ENCODE measurements at regions not wholly inside any gene's neighbourhood (a gene's known extent, or its start where the extent isn't known, plus 50 kb on each side); places are given as distances from the start of the nearest gene placed in this dataset.

- no TSS peak for BruUV-seq (replicated peaks)
- no peaks in the 10 kb centered on the region for H3K79me2 ChIP-seq (ENCODE audit: insufficient read depth, low read length)
- no peaks in the 10 kb centered on the region for H3K36me3 ChIP-seq (ENCODE audit: control insufficient read depth in 1 of 2, insufficient read depth in 2 of 2, low read length in 2 of 2)
- DNase-seq (ENCODE audit: low read depth, low spot score) (no peak), ATAC-seq (no peak)
- no peak overlapping the region for H3K4me3 ChIP-seq (replicated peaks in 1 of 2; ENCODE audit: low read depth in 1 of 2, low read length in 2 of 2)
- H3K27me3 ChIP-seq (ENCODE audit: insufficient read depth, low read length) = no peaks in the 10 kb centered on the region
- H3K9ac ChIP-seq (ENCODE audit: low read length) = no peak overlapping the region
- TF ChIP-seq ELF1 (IDR thresholded peaks at IDR 0.05; ENCODE audit: borderline replicate concordance, low read depth) (no peak), ATF3 (IDR thresholded peaks at IDR 0.05) (no peak), SRF (IDR thresholded peaks at IDR 0.05; ENCODE audit: low read depth) (no peak), TCF7L2 (IDR thresholded peaks at IDR 0.05; ENCODE audit: borderline replicate concordance, extremely low read depth, insufficient read depth, insufficient read length) (no peak), REST (IDR thresholded peaks at IDR 0.05; ENCODE audit: low read depth) (no peak), ZFX (IDR thresholded peaks at IDR 0.05) (no peak), ZBTB33 (IDR thresholded peaks at IDR 0.05; ENCODE audit: extremely low read depth, insufficient replicate concordance, low read length) (no peak), EZH2phosphoT487 (IDR thresholded peaks at IDR 0.05; ENCODE audit: borderline replicate concordance) (no peak), CBX3 (IDR thresholded peaks at IDR 0.05; ENCODE audit: low read depth) (no peak), EGR1 (IDR thresholded peaks at IDR 0.05; ENCODE audit: low read depth) (no peak), FOSL1 (IDR thresholded peaks at IDR 0.05; ENCODE audit: low read depth) (no peak), POLR2AphosphoS5 (IDR thresholded peaks at IDR 0.05; ENCODE audit: low read depth, low read length) (no peak), ZNF274 (IDR thresholded peaks at IDR 0.05; ENCODE audit: low read depth, low read length) (no peak), POLR2A (IDR thresholded peaks at IDR 0.05; ENCODE audit: borderline replicate concordance, extremely low read depth, insufficient read depth, insufficient read length) (no peak), CEBPB (IDR thresholded peaks at IDR 0.05; ENCODE audit: low read depth) (no peak), EZH2 (IDR thresholded peaks at IDR 0.05) (no peak), YY1 (IDR thresholded peaks at IDR 0.05; ENCODE audit: extremely low read depth, insufficient replicate concordance, low read depth, low read length) (no peak), CTCF (IDR thresholded peaks at IDR 0.05 in 2 of 3, conservative IDR thresholded peaks at IDR 0.05 in 1 of 3; ENCODE audit: borderline replicate concordance in 1 of 3, insufficient read depth in 1 of 3, low read depth in 2 of 3, low read length in 2 of 3) (no peak)
- intact Hi-C loops (cut with micrococcal nuclease) = no loop called here
- no peaks in the 10 kb centered on the region for H3K9me3 ChIP-seq (ENCODE audit: control insufficient read depth in 1 of 2, insufficient read depth in 1 of 2, low read depth in 1 of 2, low read length in 2 of 2)
- RAD21 ChIA-PET (ENCODE audit: low non-redundant PET in 1 of 2, low total read pairs in 2 of 2, uncharacterized antibody in 2 of 2, unreplicated experiment in 2 of 2) = no interaction called here
- POLR2A ChIA-PET = no interaction called here
- H3K27ac ChIP-seq (ENCODE audit: low read depth, low read length) = no peak overlapping the region
- H4K20me1 ChIP-seq (ENCODE audit: insufficient read depth) = no peaks in the 10 kb centered on the region
- H3K4me1 ChIP-seq (ENCODE audit: control insufficient read depth in 1 of 2, insufficient read depth in 2 of 2, low read length in 2 of 2) = no peaks in the 10 kb centered on the region
- no peak overlapping the region for H3K4me2 ChIP-seq (ENCODE audit: low read length)
- no peaks in the 10 kb centered on the region for H3K9me2 ChIP-seq (ENCODE audit: insufficient read depth)
- CTCF ChIA-PET = no interaction called here
- H2AFZ ChIP-seq (ENCODE audit: low read depth, low read length, poor library complexity, severe bottlenecking) = no peak overlapping the region
These were observed 402.1 kb upstream of the B3GALT2 start for GRCh38 chr1:193588311-193589082.

All from HCT116 (cell line).